Panc1 (cell line): ENCODE measurements at regions not wholly inside any gene's neighbourhood (a gene's known extent, or its start where the extent isn't known, plus 50 kb on each side); places are given as distances from the start of the nearest gene placed in this dataset.

Source experiments
- ATAC-seq: fragments of 200-7000 bp; cut with Tn5 transposase; 2 replicates; pipeline ENCODE4 v1.9.1; 2020; ENCODE audit warnings: mild to moderate bottlenecking, moderate library complexity
- BruUV-seq: library from RNA; stranded (reverse); fragments of 400-500 nt; replicated peaks from 2 replicates; lab custom pipeline; 2021; lab: Mats Ljungman, UMichigan
- CTCF ChIA-PET: fragments of 300-600 bp; sonication (Branson Sonifier 250); formaldehyde crosslinking; loops from one replicate; lab custom pipeline; 2022; ENCODE audit warnings: antibody characterized with exemption; lab: Charles Lee
- POLR2A ChIA-PET: fragments of 300-600 bp; sonication (Branson Sonifier 250); formaldehyde crosslinking; loops from one replicate; lab custom pipeline; 2022; ENCODE audit warnings: antibody characterized with exemption; lab: Charles Lee
- DNase-seq: peaks from one replicate; pipeline ENCODE4 v3.0.0-alpha.2; 2010; ENCODE audit warnings: low read depth, low spot score
- H3K27ac ChIP-seq: 2 replicates; pipeline ENCODE4 v1.5.1; 2011; ENCODE audit warnings: mild to moderate bottlenecking, low read length, inconsistent platforms
- H3K27me3 ChIP-seq: fragments of 200-500 bp; sonication (Bioruptor generic); 2 replicates; pipeline ENCODE4 v1.6.0; 2014; ENCODE audit warnings: low read length, inconsistent platforms; ENCODE audit not compliant: control insufficient read depth, insufficient read depth
- H3K36me3 ChIP-seq: fragments of 200-500 bp; sonication (Bioruptor generic); 2 replicates; pipeline ENCODE4 v1.5.1; 2014; ENCODE audit warnings: inconsistent platforms, mild to moderate bottlenecking, low read length, moderate library complexity; ENCODE audit not compliant: control insufficient read depth, insufficient read depth
- H3K4me1 ChIP-seq: 2 replicates; pipeline ENCODE4 v1.5.1; 2011; ENCODE audit warnings: inconsistent platforms, mild to moderate bottlenecking, low read length, moderate library complexity; ENCODE audit not compliant: control insufficient read depth, insufficient read depth
- H3K4me3 ChIP-seq, 2 experiments: 2 replicates each; pipeline ENCODE4 v1.5.1; 2011 to 2012; ENCODE audit warnings: low read depth in 2 of 2, low read length in 2 of 2, mild to moderate bottlenecking in 2 of 2, inconsistent platforms in 1 of 2, moderate library complexity in 1 of 2
- H3K9me3 ChIP-seq: fragments of 200-500 bp; sonication (Bioruptor generic); 2 replicates; pipeline ENCODE4 v1.5.1; 2014; ENCODE audit warnings: low read depth, mild to moderate bottlenecking, inconsistent platforms, low read length, moderate library complexity; ENCODE audit not compliant: control insufficient read depth, insufficient read depth
- POLR2AphosphoS5 ChIP-seq: IDR thresholded peaks from 2 replicates; pipeline ENCODE4 v1.6.1; 2012; ENCODE audit warnings: mild to moderate bottlenecking, low read depth, low read length, moderate library complexity
- SIN3A ChIP-seq: IDR thresholded peaks from 2 replicates; pipeline ENCODE4 v1.6.1; 2012; ENCODE audit warnings: low read depth, mild to moderate bottlenecking, low read length, moderate library complexity, borderline replicate concordance; ENCODE audit not compliant: insufficient read depth
- TCF7L2 ChIP-seq: IDR thresholded peaks from 2 replicates; pipeline ENCODE4 v1.6.1; 2011; ENCODE audit warnings: mild to moderate bottlenecking, low read depth, low read length, inconsistent platforms
- in situ Hi-C: cut with HindIII; loops from 2 replicates; pipeline ENCODE4 v1.10.0; 2016; ENCODE audit warnings: low sequenced_read_pairs, low pct_unique_long_range_greater_than_20kb
- intact Hi-C: fragments of 100-400 bp; cut with micrococcal nuclease; formaldehyde crosslinking; loops from one replicate; pipeline ENCODE4 v1.10.0; 2022; ENCODE audit not compliant: unreplicated experiment
- TF ChIP-seq, protein P1 (sequence below): fragments of 450-650 bp; IDR thresholded peaks from 2 replicates; pipeline ENCODE4 v1.5.1; 2017; ENCODE audit warnings: mild to moderate bottlenecking
- TF ChIP-seq, protein P2 (sequence below), 2 experiments: IDR thresholded peaks; 2 replicates each; pipeline ENCODE4 v1.6.1; 2011 to 2012; ENCODE audit warnings: low read depth in 2 of 2, control low read depth in 1 of 2, low read length in 1 of 2, mild to moderate bottlenecking in 1 of 2, moderate library complexity in 1 of 2; ENCODE audit not compliant: insufficient read depth in 1 of 2

DNA sequence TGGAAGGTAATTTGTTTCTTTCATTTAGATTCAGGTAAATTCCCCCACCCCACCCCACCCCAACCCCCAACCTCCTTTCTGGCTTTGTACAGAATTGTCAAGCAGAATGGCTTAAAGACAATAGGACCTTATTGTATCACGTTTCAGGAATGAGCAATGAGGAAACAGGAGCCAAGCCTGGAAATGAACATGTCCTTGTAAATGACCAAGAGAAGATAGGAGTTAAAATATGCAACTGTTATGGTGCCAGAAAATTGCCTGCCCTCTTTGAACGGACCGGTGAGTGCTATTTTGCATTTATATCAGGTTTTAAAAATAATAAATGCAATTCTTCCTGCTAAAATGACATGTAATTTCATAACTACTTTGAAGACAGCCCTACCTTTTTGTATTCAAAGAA is 141.6 kb upstream of the PELI2 start:
- Histone ChIP-seq H3K4me1 (no peaks in the 10 kb centered on the region), H3K4me3 (no peak overlapping the region), H3K9me3 (no peaks in the 10 kb centered on the region), H3K27ac (no peak overlapping the region), H3K36me3 (no peaks in the 10 kb centered on the region), H3K27me3 (no peaks in the 10 kb centered on the region)
- DNase-seq (no peak), ATAC-seq (no peak)
- intact Hi-C loops: no loop called here
- in situ Hi-C loops: no loop called here
- CTCF ChIA-PET: no interaction called here
- POLR2A ChIA-PET: no interaction called here
- BruUV-seq: no TSS peak
- TF ChIP-seq, protein P1, sequence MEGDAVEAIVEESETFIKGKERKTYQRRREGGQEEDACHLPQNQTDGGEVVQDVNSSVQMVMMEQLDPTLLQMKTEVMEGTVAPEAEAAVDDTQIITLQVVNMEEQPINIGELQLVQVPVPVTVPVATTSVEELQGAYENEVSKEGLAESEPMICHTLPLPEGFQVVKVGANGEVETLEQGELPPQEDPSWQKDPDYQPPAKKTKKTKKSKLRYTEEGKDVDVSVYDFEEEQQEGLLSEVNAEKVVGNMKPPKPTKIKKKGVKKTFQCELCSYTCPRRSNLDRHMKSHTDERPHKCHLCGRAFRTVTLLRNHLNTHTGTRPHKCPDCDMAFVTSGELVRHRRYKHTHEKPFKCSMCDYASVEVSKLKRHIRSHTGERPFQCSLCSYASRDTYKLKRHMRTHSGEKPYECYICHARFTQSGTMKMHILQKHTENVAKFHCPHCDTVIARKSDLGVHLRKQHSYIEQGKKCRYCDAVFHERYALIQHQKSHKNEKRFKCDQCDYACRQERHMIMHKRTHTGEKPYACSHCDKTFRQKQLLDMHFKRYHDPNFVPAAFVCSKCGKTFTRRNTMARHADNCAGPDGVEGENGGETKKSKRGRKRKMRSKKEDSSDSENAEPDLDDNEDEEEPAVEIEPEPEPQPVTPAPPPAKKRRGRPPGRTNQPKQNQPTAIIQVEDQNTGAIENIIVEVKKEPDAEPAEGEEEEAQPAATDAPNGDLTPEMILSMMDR: no peak
- no peak for TF ChIP-seq SIN3A
- TF ChIP-seq, protein P2, sequence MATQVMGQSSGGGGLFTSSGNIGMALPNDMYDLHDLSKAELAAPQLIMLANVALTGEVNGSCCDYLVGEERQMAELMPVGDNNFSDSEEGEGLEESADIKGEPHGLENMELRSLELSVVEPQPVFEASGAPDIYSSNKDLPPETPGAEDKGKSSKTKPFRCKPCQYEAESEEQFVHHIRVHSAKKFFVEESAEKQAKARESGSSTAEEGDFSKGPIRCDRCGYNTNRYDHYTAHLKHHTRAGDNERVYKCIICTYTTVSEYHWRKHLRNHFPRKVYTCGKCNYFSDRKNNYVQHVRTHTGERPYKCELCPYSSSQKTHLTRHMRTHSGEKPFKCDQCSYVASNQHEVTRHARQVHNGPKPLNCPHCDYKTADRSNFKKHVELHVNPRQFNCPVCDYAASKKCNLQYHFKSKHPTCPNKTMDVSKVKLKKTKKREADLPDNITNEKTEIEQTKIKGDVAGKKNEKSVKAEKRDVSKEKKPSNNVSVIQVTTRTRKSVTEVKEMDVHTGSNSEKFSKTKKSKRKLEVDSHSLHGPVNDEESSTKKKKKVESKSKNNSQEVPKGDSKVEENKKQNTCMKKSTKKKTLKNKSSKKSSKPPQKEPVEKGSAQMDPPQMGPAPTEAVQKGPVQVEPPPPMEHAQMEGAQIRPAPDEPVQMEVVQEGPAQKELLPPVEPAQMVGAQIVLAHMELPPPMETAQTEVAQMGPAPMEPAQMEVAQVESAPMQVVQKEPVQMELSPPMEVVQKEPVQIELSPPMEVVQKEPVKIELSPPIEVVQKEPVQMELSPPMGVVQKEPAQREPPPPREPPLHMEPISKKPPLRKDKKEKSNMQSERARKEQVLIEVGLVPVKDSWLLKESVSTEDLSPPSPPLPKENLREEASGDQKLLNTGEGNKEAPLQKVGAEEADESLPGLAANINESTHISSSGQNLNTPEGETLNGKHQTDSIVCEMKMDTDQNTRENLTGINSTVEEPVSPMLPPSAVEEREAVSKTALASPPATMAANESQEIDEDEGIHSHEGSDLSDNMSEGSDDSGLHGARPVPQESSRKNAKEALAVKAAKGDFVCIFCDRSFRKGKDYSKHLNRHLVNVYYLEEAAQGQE (IDR thresholded peaks at IDR 0.05; ENCODE audit: insufficient read depth in 1 of 2, low read depth in 2 of 2, low read length in 1 of 2): no peak
- no peak for TF ChIP-seq TCF7L2
- no peak for TF ChIP-seq POLR2AphosphoS5

DNA sequence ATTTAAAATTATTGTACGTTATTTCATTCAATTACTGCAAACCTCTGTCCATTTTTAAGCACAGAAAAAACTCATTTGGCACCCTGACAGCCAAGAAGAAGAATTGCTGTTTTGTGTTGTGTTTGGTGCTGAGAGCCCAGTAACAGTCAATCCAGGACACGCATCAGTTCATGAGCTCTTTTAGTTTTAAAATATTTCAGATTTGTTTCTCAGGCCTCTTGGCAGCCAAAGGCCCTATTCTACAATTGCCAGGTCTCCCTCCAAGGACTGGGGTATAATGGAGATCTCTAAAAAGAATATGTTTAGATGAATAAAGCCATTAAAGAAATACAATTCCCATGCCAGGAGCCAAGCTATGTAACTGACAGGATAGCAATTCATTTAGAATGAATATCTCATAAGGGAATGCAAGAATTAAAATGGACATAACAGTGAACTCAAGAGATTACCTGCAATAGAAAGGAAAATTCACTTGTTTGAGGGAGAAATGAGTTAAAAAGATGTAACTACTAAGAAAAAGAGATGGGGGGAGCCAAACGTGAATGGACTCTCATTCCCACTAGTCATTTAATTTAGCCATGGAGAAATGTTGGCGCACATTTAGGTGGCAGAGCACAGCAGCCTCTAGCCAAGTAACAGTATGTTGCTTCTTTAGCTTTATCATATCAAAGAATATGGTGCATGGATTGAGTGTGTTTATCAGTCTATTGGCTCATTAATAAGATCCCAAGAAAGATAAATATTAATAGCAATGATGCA is 140.6 kb upstream of the PELI2 start:
- no peaks in the 10 kb centered on the region for H3K27me3 ChIP-seq
- no peak overlapping the region for H3K27ac ChIP-seq
- H3K4me1 ChIP-seq: no peaks in the 10 kb centered on the region
- DNase-seq (no peak), ATAC-seq (no peak)
- H3K36me3 ChIP-seq: no peaks in the 10 kb centered on the region
- BruUV-seq: no TSS peak
- intact Hi-C loops: no loop called here
- no peaks in the 10 kb centered on the region for H3K9me3 ChIP-seq
- no peak overlapping the region for H3K4me3 ChIP-seq
- ChIA-PET POLR2A (no interaction called here), CTCF (no interaction called here)
- in situ Hi-C loops: no loop called here
- TF ChIP-seq, protein P1: no peak
- no peak for TF ChIP-seq POLR2AphosphoS5
- TF ChIP-seq, protein P2 (IDR thresholded peaks at IDR 0.05; ENCODE audit: insufficient read depth in 1 of 2, low read depth in 2 of 2, low read length in 1 of 2): no peak
- TF ChIP-seq SIN3A: no peak
